ENCODE measurements at regions not wholly inside any gene's neighbourhood (a gene's known extent, or its start where the extent isn't known, plus 50 kb on each side); places are given as distances from the start of the nearest gene placed in this dataset.

DNA sequence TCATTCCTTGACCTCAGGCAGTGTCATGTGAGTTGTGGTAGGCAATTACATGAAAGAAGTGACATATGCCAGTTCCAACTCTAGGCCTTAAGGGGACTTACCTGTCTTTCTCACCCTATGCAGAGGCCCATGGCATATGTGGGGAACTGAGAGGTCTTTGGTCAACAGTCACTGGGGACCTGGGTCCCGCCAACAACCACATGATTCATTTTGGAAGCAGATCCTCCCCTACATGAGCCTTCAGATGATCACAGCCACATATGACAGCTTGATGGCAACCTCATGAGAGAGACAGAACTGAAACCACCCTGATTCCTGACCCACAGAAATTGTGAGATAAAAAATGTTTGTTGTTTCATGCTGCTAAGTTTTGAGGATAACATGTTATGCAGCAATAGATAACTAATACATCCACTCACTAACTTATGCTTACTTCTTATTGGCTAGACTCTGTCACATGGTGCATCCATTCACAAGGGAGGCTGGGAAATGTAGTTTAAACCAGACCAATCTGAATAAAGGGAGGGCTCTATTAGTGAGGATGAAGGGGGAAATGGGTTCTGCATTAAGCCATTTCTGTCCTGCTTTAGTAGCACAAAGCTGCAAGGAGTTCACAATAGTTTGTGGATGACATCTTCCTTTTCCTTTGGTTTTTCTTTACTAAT is 298.2 kb downstream of the HAPSTR1 start:
- DNase-seq (ENCODE audit: low spot score) = no peak
- no peaks in the 10 kb centered on the region for H3K4me1 ChIP-seq
- no peaks in the 10 kb centered on the region for H3K36me3 ChIP-seq
- peaks cover 0 to 13% of the 10 kb centered on the region in 2 donors for H3K9me3 ChIP-seq
- TF ChIP-seq, protein P1, sequence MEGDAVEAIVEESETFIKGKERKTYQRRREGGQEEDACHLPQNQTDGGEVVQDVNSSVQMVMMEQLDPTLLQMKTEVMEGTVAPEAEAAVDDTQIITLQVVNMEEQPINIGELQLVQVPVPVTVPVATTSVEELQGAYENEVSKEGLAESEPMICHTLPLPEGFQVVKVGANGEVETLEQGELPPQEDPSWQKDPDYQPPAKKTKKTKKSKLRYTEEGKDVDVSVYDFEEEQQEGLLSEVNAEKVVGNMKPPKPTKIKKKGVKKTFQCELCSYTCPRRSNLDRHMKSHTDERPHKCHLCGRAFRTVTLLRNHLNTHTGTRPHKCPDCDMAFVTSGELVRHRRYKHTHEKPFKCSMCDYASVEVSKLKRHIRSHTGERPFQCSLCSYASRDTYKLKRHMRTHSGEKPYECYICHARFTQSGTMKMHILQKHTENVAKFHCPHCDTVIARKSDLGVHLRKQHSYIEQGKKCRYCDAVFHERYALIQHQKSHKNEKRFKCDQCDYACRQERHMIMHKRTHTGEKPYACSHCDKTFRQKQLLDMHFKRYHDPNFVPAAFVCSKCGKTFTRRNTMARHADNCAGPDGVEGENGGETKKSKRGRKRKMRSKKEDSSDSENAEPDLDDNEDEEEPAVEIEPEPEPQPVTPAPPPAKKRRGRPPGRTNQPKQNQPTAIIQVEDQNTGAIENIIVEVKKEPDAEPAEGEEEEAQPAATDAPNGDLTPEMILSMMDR (IDR thresholded peaks at IDR 0.05) = no peak
- no peaks in the 10 kb centered on the region for H3K27me3 ChIP-seq
- no peak overlapping the region for H3K27ac ChIP-seq
- H3K4me3 ChIP-seq = no peak overlapping the region

GRCh38 chr16:9392956-9393355 is 301.5 kb downstream of the HAPSTR1 start:
- no peak overlapping the region for H3K4me3 ChIP-seq
- TF ChIP-seq, protein P1 (IDR thresholded peaks at IDR 0.05) = no peak
- peaks cover 0 to 12% of the 10 kb centered on the region in 2 donors for H3K9me3 ChIP-seq
- H3K4me1 ChIP-seq = no peaks in the 10 kb centered on the region
- no peak for DNase-seq (ENCODE audit: low spot score)
- no peak overlapping the region for H3K27ac ChIP-seq
- H3K27me3 ChIP-seq = no peaks in the 10 kb centered on the region
- no peaks in the 10 kb centered on the region for H3K36me3 ChIP-seq

GRCh38 chr16:9393591-9393990 is 302.1 kb downstream of the HAPSTR1 start:
- Histone ChIP-seq H3K4me1 (no peaks in the 10 kb centered on the region), H3K27ac (no peak overlapping the region), H3K9me3 (peaks cover 0 to 14% of the 10 kb centered on the region in 2 donors), H3K36me3 (no peaks in the 10 kb centered on the region), H3K27me3 (no peaks in the 10 kb centered on the region), H3K4me3 (no peak overlapping the region)
- DNase-seq (ENCODE audit: low spot score) = no peak
- TF ChIP-seq, protein P1 (IDR thresholded peaks at IDR 0.05) = no peak

DNA sequence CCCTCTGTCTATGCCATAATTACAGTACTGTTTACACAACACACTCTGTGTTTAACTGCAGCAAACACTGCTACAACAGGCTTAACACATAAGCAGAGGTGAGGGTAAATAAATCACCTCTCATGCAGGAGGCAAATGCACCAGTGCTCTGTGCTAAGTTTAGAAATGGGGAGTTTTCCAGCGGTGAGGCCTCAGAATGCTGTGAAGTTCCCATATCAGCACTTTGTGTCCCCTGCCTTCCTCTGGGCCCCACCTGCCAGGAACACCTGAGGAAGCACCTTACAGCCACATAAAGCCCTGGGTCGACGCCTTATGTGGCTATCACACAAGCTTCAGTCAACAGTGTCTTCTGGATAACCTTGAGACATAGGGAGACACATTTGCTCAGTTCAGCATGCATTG is 304.5 kb downstream of the HAPSTR1 start:
- TF ChIP-seq, protein P1 (IDR thresholded peaks at IDR 0.05) = no peak
- H3K9me3 ChIP-seq = peaks cover 0 to 15% of the 10 kb centered on the region in 2 donors
- no peaks in the 10 kb centered on the region for H3K27me3 ChIP-seq
- no peak overlapping the region for H3K4me3 ChIP-seq
- H3K36me3 ChIP-seq = no peaks in the 10 kb centered on the region
- H3K27ac ChIP-seq = no peak overlapping the region
- H3K4me1 ChIP-seq = no peaks in the 10 kb centered on the region
- no peak for DNase-seq (ENCODE audit: low spot score)

DNA sequence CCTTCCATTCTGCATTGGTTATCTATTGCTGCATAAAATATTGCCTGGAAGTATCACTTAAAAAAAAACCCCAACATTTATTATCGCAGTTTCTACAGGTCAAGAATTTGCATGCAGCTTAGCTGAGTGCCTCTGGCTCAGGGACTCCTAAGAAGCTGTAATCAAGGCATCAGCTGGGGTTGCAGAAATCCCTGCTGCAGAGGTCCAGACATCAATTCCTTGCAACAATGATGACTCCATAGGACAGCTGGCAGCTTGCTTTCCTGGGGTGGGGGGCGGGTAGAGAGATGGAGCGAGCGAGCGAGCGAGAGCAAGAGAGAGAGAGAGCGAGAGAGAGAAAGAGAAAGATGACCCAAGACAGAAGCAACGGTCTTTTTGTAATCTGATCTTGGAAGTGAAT is 308.1 kb downstream of the HAPSTR1 start:
- no peak for DNase-seq (ENCODE audit: low spot score)
- Histone ChIP-seq H3K36me3 (no peaks in the 10 kb centered on the region), H3K27me3 (no peaks in the 10 kb centered on the region), H3K27ac (no peak overlapping the region), H3K4me3 (no peak overlapping the region), H3K4me1 (no peaks in the 10 kb centered on the region), H3K9me3 (peaks cover 0 to 8% of the 10 kb centered on the region in 2 donors)
- TF ChIP-seq, protein P1 (IDR thresholded peaks at IDR 0.05) = no peak

- Histone ChIP-seq H3K9me3 (peaks cover 0 to 8% of the 10 kb centered on the region in 2 donors), H3K27ac (no peak overlapping the region), H3K4me3 (no peak overlapping the region), H3K36me3 (no peaks in the 10 kb centered on the region), H3K27me3 (no peaks in the 10 kb centered on the region), H3K4me1 (no peaks in the 10 kb centered on the region)
- TF ChIP-seq, protein P1 (IDR thresholded peaks at IDR 0.05) = no peak
- DNase-seq (ENCODE audit: low spot score) = no peak
Observed at GRCh38 chr16:9401173-9401572, 309.7 kb downstream of the HAPSTR1 start.

All from right atrium auricular region (tissue), 2 donors.